Brain pericyte (primary cell): ENCODE measurements at regions not wholly inside any gene's neighbourhood (a gene's known extent, or its start where the extent isn't known, plus 50 kb on each side); places are given as distances from the start of the nearest gene placed in this dataset.

Experiments used
- DNase-seq: peaks from one replicate; pipeline ENCODE4 v3.0.0-alpha.2; 2012; ENCODE audit warnings: low read depth, low spot score

DNA sequence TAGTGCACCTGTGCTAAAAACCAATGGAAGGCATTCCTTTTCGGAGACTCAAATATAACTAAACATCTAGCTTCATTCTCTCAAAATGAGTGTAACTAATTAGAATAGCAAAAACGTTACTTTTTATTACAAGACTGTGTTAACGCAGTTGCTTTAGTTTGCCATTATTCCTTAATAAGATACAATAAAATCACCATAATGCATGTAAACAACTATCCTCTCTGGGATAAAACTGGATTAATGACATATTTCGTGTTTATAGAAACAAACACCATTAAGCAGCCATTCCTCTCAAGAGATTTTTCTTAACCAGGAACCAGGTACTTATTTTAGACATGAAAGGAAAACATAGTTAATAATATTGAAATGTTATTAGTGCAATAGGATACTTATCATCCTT is 512.8 kb upstream of the B3GALT2 start:
- DNase-seq, result no peak

DNA sequence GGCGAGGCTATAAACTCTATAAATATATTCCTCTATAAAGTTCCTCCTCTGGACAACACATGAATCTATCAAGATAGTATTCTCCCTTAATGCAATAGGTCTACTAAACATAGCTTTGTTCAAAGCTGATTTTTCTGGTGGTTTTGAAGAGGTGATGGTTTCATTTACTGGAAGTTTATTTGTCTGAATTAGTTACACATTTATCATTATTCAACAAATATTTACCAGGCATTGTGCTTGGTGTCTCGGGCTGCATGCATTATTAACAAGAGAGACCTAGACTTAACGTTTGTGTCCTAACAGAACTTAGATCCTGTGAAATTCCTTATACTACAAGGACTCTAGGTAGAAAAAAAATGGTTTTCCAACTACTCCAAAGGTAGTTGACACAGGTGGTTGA is 511.4 kb upstream of the B3GALT2 start:
- DNase-seq, result no peak

DNA sequence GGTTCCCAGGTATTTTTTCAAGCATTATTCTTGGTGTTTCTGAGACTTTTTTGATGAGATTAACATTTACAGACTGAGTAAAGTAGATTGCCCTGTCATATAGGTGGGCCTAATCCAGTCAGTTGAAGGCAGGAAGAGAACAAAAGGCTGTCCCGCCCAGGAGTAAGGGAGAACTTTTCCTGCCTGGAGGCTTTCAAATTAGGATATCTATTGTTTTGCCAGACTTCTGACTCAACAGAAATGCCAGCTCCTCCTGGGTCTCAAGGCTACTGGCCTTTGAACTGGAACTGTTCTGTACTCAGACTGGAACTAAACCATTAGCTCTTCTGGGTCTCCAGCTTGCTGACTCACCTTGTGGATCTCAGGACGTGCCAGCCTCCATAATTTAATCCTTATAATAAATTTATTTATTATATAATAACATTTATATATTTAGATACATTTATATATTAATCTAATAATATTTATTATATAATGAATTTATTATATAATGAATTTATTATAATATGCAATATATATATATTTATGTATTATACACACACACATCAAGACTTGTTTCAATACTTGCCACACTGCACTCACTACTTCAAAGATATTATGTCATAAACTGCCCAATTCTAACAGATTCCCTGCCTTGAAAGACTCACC is 510.8 kb upstream of the B3GALT2 start:
- no peak for DNase-seq

DNA sequence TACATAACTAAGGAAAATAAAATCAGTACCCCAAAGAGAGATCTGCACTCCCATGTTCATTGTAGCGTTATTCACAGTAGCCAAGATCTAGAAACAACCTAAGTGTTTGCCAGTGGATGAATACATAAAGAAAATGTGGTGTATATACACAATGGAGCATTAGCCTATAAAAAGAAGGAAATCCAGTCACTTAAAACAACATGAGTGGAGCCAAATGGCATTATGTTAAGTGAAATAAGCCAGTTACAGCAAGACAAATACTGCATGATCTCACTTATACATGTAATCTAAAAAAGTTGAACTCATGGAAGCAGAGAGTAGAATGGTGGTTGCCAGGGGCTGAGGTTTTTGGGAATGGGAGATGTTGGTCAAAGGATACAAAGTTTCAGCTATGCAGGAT is 508.3 kb upstream of the B3GALT2 start:
- no peak for DNase-seq

DNA sequence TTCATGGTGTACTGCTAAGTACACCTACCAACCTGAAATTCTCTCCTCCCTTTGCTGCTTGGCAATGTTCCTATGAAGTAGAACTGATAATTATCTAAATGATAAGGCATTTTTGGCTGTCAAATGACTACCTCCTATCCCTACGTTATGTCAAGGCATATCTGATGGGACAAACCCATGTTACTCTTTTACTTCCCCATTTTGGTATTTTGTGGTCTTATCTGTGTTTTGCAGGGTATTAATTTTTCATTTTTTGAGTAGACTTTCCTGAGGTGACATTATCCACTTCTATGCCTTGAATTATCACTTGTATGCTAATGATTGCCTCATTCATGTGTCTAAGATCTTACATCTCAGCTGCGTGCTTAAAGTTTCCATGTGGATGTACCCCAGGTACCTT is 499.6 kb upstream of the B3GALT2 start:
- no peak for DNase-seq

DNA sequence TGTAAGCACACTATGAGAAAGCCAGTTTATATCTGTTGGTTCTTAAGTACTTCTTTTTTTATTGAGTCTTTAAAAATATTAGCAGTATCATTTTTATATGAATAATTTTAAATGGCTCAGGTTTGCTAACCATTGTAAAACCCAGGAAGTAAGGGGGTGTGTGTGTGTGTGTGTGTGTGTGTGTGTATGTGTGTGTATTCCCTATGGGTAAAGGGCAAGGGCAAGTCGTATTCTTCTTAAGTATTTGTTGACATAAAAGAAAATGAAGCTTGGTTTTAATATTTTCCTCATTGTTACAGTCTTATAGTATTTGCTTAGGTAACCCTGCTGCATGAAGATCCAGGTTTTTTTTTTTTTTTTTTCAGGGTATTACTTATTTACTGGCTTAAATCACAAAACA is 495.0 kb upstream of the B3GALT2 start:
- DNase-seq, result no peak

DNA sequence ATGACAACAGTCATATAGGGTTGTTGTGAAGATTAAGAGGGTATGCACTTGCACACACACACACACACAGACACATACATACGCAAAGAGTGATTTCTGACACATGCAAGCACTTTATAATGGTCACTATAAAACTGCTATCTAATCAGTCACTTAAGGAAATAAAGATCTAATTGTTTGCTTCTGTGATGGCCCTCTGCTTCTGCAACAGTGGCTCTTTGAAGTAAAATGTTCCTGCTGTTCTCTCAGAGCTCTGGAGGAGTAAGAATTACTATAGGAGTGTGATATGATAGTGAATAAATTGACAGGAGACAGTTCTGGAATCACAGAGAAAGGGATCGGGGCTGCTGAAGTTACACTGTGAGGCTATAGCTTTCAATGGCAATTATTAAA is 494.5 kb upstream of the B3GALT2 start:
- DNase-seq, result no peak

DNA sequence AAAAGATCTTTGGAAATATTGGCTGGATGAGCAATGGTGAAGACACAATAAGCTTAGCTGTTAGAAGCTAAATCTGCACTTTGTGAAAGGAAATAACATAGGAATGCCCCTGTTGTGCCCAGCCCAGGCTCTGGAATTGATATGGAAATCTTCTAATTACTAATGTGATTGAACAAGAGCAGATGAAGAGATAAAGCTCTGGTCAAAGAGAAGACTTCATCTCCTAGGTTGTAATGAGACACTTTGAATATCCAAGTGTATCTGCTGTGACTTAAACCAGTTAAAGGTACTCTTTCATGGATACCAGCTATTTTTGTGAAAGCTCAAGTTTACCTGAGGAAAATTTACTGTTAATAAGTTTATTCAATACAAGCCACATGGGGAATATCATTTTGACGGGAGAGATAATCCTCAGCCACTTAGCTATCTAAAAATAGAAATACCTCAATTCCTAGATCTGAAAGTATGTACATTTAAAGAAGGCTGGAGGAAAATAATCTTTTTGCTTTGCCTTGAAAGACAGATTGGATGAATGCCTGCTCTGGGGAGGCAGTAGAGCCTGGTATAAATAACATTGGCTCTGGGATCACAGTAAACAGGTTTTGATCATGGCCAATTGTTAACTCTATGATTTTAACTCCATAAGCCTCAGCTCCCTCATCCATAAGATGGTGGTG is 494.0 kb upstream of the B3GALT2 start:
- no peak for DNase-seq

DNA sequence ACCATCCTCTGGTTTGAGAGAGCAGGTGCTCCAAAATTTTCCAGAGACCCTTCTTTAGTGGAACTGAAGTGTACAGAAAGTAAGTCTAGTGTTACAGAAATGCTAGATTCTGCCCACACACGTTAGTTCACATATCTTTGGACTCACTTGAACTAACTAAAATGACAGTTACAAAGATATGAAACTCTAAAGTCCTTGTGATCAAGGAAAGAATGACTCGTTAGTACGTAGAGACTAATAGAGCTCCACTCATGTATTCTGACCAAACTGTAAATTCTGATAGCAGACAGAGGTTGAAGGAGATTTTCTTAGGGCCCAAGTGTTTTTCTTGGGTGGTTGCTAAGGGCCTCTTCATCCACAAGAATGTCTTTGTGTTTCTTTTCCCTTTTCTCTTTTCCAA is 491.5 kb upstream of the B3GALT2 start:
- no peak for DNase-seq

DNA sequence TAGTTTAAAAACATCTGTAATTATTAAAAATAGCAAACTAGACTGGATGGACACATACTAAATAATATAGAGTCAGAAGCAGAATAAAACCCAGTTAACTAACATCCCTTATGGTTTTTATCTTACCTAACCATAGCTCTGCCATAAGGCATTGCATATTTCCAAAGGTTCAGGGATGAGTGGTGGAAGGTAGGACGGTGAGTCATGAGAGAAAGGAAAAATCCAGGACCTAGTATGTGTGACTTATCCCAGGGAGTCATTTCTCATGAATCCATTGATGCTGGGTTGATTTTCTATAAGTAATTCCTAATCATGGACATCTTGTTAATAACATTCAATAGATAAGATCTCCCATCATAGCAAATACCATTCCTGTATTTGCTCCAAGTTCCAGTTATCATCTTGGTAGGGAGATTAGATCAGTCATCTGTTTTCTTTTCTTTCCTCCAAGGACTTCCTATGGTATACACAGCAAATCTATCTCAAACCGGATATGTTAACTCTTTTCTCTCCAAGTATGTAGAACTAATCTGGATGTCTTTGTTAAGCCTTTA is 490.7 kb upstream of the B3GALT2 start:
- no peak for DNase-seq

DNA sequence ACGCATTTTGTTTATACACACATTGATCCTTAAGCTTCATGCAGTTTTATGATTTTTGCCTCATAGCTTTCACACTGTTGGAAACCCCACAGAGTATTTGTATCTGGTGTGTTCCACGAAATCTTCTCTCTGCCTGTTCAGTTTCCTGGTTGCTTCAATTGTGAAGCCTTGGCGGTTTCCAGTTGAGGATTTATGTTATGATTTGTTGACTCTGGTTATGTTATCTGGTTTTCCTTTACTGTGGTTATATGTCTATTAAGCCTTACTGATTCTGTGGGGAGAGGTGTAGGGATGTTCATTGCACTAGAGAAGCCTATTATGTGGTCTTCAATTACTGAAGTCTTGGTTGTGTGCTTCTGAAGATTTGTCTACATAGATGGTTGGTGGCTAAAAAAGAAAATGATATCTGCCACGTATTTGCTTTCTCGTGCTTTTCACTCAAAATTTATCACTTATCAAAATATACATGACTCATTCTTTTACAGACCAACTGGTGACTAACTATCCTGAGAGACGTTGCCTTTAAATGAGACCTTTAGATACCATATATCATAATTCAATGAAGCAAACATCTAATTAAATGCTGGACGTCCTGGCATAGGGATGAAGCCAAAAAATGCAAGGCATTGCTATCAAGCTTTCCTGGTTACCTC is 488.0 kb upstream of the B3GALT2 start:
- DNase-seq, result no peak

DNA sequence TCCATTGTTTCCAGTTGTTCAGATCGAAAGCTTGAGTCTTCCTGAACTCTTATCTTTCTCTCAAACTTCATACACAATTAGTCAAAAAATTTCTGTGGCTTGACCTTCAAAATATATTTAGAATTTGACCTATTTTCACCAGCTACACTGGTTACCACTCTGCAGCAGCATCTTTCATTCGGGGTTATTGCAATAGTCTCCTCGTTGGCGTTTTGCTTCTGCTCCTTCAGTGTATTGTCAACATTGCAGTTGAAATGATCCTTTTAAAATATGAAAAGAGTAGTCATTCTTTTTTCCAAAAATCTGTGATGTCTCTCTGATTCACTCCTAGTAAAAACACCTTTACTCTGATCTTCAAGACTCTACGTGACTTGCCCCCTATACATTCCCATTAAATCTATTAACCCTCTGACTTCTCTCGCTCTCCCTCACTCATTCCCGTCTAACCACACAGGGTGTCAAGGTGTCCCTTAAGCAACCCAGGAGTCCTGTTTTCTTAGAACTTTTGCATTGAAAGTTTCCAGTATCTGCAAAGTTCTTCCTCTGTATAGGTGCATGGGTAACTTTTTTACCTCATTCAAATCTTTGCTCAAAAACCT is 480.2 kb upstream of the B3GALT2 start:
- DNase-seq, result no peak

DNA sequence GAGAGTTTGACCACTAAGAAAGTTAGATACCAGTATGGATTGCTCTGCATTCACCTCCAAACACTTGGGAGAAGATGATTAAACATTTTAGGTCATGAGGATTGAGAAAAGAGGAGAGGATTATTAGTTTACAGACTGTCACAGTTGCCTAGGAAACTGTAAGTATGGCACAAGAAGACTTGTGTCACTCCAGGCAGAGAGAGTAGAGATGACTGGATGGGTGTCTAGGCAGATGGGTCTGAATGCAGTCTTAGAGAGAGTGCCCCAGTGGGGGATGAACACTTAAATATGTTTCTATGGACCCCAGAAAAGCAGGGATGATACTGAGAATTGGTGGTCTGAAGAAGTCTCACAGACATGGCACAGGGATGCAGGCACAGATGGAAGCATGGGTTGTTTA is 477.6 kb upstream of the B3GALT2 start:
- DNase-seq, result no peak

DNA sequence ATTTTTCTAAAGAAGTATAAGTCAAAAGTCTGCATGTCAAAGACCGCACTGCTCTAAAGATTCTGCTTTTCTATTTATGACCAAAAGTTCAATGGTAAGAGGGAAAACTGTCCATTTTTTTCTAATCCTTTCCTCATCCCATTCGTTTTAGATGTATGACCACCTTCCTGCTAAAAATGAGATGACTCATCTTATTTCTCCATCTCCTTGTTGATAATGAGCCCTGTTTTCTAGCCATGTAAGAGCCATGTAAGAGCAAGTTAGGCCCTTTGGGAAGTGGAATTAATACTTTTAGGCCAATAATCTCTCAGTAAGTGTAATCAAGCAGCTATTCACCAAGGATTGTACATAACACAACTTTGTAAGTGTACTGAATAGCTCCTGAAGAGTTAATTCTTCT is 475.6 kb upstream of the B3GALT2 start:
- no peak for DNase-seq

DNA sequence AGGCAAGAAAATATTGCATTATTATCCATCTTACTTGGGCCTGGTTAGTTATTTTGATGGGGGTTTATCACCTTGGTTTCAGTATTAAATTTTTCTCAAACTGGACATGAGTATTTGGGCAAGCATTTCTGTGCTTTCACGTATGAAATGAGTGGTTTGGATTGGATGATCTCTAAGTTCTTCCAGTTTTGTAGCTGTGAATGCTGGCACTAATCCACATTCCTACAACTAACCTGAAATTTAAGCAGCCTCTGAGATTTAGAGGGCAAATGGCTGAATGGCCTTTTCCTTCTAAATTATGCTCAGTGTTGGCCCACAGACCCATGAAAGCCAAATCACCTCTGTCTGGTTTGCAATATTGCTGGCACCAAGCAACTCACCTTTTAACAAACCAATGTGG is 475.0 kb upstream of the B3GALT2 start:
- DNase-seq, result no peak

DNA sequence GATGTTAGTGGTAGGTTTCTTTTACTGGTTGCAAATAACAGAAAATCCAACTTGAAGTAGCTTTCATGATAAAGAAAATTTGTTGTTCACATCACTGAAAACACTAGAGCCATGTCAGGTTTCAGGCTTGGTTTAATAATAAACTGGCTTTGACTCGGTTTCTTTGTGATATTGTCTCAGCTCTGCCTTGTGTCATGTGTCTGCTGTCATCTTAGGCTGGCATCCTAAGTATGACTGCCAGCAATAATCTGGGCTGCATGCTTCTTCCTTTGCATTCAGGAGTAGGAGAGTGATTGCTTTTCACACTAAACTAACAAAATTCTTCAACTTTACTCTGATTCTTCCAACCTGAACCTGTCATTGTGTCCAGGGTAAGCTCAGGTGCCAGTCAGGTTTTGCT is 474.0 kb upstream of the B3GALT2 start:
- no peak for DNase-seq

DNA sequence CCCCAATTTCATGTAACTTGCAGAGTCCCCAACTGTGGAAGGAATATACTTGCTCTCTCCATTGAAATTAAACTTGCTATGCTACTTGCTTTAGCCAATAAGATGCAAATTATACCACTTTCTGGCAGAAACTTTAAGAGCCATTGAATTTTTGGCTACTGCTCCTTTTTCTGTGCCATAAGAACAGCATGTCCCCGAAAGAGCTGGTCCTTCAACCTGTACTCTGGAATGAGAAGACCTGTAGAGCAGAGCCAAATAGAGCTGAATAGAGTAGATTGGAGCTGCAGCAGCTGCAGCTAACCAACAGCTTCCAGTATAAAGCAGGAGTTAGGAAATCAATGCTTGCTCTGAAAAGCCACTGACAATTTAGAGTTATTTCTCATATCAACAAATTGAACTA is 472.3 kb upstream of the B3GALT2 start:
- DNase-seq, result no peak

DNA sequence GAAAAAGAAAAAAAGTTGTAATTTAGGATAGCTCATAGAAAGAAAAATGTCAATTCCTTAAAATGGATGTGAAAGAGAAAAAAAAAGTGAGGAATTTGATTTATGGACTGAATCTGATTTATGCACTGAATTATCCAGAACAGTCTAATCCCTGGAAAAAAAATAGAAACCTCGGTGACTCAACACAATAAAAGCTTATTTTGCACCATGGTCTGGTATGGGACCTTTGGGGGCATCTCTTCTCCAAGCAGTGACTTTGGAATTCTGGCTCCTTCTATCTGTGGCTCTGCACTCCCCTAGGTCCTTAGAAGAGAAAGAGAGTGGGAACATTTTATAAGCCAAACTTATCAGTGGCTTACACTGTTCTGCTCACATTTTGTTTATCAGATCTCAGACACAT is 471.7 kb upstream of the B3GALT2 start:
- no peak for DNase-seq

DNA sequence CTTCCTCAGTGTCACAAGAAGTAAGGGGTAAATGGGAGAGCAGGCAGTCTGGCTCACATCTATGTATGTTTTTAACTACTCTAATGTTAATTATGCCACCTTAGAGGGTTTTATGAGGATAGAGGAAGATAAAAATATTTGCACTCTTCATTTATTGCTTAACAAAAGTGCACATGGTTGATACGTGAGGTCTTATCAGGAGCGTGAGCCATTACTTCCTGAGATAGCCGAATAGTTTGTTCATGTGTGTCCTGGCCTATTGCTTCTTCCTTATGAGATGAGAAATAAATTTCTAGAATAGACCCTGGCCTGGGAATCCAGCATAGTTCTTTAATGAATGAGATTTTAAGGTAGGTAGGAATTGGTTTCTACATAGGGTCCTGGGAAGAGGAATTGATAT is 471.1 kb upstream of the B3GALT2 start:
- no peak for DNase-seq

DNA sequence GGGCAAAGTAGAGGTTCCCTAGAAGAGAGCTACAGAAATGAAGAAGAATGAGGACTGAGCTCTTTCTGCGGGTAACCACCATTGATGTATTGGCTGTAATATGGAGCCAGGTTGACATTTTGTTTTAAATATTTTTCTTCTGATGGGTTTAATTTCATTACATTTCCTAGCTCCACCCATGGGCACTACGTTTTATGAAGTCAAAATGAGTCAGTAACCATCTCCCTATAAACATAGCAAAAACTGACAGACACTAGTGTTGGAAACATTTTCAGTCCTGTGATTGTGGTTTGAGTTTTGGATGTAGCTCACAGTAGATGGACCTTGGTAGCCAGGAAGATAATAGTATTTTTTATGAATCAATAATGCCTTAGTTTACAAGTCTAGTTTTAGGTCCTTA is 470.4 kb upstream of the B3GALT2 start:
- DNase-seq, result no peak

DNA sequence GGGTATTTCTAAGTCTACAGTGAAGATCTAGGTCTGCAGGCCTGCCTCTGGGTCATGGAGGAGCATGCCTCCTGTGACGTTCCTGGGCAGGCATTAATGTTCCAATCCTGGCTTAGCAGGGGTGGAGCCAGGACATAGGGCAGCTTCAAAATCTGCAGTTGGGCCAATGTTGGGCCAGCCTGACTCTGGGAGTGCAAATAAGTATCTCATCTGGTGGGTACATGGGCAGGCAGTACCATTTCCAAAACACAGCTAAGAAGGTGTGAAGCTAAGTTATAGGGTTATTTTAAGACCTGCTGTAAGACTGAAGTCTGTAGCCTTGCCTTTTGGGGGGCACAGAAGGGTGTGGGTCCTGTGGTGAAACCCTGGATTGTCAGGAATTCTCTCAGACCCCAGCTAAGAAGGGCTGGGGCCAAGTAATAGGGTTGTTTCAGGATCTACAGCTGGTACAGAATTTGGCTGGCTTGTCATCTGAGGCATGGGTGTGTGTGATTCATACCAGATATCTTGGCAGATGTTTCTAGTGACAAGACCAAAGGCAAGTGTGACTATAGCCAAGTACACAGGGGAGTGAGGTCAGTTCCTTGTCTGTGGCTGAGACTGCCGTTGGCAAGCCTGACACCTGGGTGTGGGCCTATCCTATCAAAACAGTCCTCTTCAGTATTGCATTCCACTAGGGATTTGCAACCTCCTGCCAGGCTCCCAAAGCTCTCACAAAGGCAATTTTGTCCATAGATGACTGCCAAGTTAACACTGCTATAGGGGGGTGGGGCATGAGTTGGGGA is 468.7 kb upstream of the B3GALT2 start:
- no peak for DNase-seq

DNA sequence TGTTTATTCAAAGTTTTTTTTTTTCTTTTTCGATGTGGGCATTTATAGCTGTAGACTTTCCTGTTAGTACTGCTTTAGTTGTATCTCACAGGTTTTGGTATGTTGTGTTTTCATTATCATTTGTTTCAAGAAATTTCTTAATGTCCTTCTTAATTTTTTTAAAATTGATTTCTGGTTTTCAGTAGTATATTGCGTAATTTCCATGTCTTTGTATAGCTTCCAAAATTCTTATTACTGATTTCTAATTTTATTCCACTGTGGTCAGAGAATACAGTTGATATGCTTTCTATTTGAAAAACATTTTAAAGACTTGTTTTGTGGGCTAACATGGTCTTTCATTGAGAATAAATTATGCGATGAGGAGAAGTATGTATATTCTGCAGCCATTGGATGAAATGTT is 463.2 kb upstream of the B3GALT2 start:
- DNase-seq, result no peak
